Loucy (cell line): ENCODE measurements at regions not wholly inside any gene's neighbourhood (a gene's known extent, or its start where the extent isn't known, plus 50 kb on each side); places are given as distances from the start of the nearest gene placed in this dataset.

Experiments used
- H2AFZ ChIP-seq: fragments of 200-600 bp; sonication (generic); 2 replicates; pipeline ENCODE4 v1.6.0; 2016; ENCODE audit warnings: antibody characterized with exemption, mild to moderate bottlenecking, low read length, moderate library complexity
- H3F3A ChIP-seq: fragments of 200-600 bp; 2 replicates; pipeline ENCODE4 v1.6.0; 2016; ENCODE audit warnings: antibody characterized with exemption, low read depth, mild to moderate bottlenecking
- H3K27me3 ChIP-seq: fragments of 200-600 bp; sonication (generic); 2 replicates; pipeline ENCODE4 v1.6.1; 2014; ENCODE audit warnings: low read length, mild to moderate bottlenecking; ENCODE audit not compliant: insufficient read depth, poor library complexity, severe bottlenecking
- H3K36me3 ChIP-seq: fragments of 200-600 bp; sonication (generic); 2 replicates; pipeline ENCODE4 v1.6.1; 2016; ENCODE audit warnings: low read length; ENCODE audit not compliant: insufficient read depth
- H3K4me1 ChIP-seq: fragments of 200-600 bp; sonication (generic); 2 replicates; pipeline ENCODE4 v1.5.1; 2014; ENCODE audit warnings: low read length, mild to moderate bottlenecking; ENCODE audit not compliant: insufficient read depth, poor library complexity, severe bottlenecking
- H3K4me2 ChIP-seq: fragments of 200-600 bp; sonication (generic); 2 replicates; pipeline ENCODE4 v1.6.0; 2014; ENCODE audit warnings: antibody characterized with exemption, low read length, low read depth, mild to moderate bottlenecking; ENCODE audit not compliant: poor library complexity, severe bottlenecking
- H3K4me3 ChIP-seq: fragments of 200-600 bp; sonication (generic); 2 replicates; pipeline ENCODE4 v1.5.1; 2014; ENCODE audit warnings: low read length, mild to moderate bottlenecking, mixed read lengths; ENCODE audit not compliant: poor library complexity, severe bottlenecking
- H3K79me2 ChIP-seq: fragments of 200-600 bp; sonication (generic); 2 replicates; pipeline ENCODE4 v1.6.1; 2014; ENCODE audit warnings: low read length; ENCODE audit not compliant: insufficient read depth
- H3K9ac ChIP-seq: fragments of 200-600 bp; sonication (generic); 2 replicates; pipeline ENCODE4 v1.6.0; 2014; ENCODE audit warnings: mild to moderate bottlenecking, low read depth, low read length, moderate library complexity; ENCODE audit not compliant: poor library complexity, severe bottlenecking
- H3K9me2 ChIP-seq: fragments of 200-600 bp; sonication (generic); replicated peaks from 2 replicates; pipeline ENCODE4 v1.6.1; 2016; ENCODE audit warnings: low read depth, low read length, mixed read lengths
- H3K9me3 ChIP-seq: fragments of 200-600 bp; sonication (generic); 2 replicates; pipeline ENCODE4 v1.6.1; 2014; ENCODE audit warnings: mild to moderate bottlenecking, antibody characterized with exemption, low read length, low read depth; ENCODE audit not compliant: insufficient read depth
- H4K20me1 ChIP-seq: fragments of 200-600 bp; sonication (generic); 2 replicates; pipeline ENCODE4 v1.6.0; 2014; ENCODE audit warnings: antibody characterized with exemption, low read length, mild to moderate bottlenecking; ENCODE audit not compliant: insufficient read depth, poor library complexity, severe bottlenecking
- EZH2phosphoT487 ChIP-seq: fragments of 200-600 bp; IDR thresholded peaks from 2 replicates; pipeline ENCODE4 v1.6.1; 2018; ENCODE audit warnings: antibody characterized with exemption, mild to moderate bottlenecking, moderate library complexity, borderline replicate concordance
- TF ChIP-seq, protein P1 (sequence below): fragments of 200-600 bp; sonication (generic); conservative IDR thresholded peaks from 2 replicates; pipeline ENCODE4 v1.5.1; 2014; ENCODE audit warnings: mild to moderate bottlenecking, antibody characterized with exemption, low read length

DNA sequence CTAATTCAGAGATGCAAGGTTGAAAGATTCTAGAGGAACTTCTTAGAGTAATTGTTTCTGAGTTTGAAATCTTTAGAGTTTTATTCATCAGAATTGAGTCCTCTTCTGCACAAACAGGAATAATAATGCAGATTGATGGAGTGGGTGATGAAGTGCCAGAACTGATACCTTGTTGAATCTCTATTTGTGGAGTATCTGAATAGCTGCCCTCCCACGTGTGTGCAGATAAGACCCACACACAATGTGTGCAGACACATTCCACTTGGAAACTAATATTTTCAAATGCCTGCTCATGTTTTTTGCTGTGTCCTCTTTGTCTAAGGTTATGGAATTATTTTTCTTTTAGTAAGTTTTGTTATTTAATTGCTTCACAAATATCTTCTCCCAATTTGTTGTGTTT, 1167.8 kb upstream of the MAP3K7 start:
- Histone ChIP-seq H3K27me3 (no peaks in the 10 kb centered on the region), H3K9me3 (no peaks in the 10 kb centered on the region), H3K4me3 (no peak overlapping the region), H3K9me2 (no peaks in the 10 kb centered on the region), H3K79me2 (no peaks in the 10 kb centered on the region), H3K36me3 (no peaks in the 10 kb centered on the region), H3K4me2 (no peak overlapping the region), H3K4me1 (no peaks in the 10 kb centered on the region), H4K20me1 (no peaks in the 10 kb centered on the region), H2AFZ (no peak overlapping the region), H3K9ac (no peak overlapping the region), H3F3A (no peaks in the 10 kb centered on the region)
- TF ChIP-seq, protein P1, sequence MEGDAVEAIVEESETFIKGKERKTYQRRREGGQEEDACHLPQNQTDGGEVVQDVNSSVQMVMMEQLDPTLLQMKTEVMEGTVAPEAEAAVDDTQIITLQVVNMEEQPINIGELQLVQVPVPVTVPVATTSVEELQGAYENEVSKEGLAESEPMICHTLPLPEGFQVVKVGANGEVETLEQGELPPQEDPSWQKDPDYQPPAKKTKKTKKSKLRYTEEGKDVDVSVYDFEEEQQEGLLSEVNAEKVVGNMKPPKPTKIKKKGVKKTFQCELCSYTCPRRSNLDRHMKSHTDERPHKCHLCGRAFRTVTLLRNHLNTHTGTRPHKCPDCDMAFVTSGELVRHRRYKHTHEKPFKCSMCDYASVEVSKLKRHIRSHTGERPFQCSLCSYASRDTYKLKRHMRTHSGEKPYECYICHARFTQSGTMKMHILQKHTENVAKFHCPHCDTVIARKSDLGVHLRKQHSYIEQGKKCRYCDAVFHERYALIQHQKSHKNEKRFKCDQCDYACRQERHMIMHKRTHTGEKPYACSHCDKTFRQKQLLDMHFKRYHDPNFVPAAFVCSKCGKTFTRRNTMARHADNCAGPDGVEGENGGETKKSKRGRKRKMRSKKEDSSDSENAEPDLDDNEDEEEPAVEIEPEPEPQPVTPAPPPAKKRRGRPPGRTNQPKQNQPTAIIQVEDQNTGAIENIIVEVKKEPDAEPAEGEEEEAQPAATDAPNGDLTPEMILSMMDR: no peak
- TF ChIP-seq EZH2phosphoT487: no peak

DNA sequence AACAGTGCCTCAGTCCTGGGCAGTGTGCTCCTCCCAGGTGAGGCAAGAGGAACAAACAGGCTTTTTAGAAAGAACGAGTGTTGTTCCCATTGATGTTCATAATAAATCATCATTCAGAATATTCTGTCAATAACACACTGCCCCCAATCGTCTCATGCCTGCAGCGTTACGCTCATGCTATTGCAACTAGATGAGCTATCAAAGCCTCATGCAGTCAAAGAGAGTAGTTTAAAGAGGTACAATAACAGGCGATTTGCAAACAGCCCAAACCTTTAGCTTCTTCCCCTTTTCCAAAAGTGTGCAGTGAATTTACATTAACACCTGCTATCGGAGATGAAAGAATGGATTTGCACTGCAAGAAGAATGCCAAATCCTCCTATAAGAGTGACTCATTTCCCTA, 1164.7 kb upstream of the MAP3K7 start:
- Histone ChIP-seq H3K4me2 (no peak overlapping the region), H3K79me2 (no peaks in the 10 kb centered on the region), H3K9ac (no peak overlapping the region), H3K9me3 (no peaks in the 10 kb centered on the region), H3K27me3 (no peaks in the 10 kb centered on the region), H4K20me1 (no peaks in the 10 kb centered on the region), H3K9me2 (no peaks in the 10 kb centered on the region), H3F3A (no peaks in the 10 kb centered on the region), H3K4me3 (no peak overlapping the region), H3K4me1 (no peaks in the 10 kb centered on the region), H3K36me3 (no peaks in the 10 kb centered on the region), H2AFZ (no peak overlapping the region)
- TF ChIP-seq, protein P1: no peak
- TF ChIP-seq EZH2phosphoT487: no peak

DNA sequence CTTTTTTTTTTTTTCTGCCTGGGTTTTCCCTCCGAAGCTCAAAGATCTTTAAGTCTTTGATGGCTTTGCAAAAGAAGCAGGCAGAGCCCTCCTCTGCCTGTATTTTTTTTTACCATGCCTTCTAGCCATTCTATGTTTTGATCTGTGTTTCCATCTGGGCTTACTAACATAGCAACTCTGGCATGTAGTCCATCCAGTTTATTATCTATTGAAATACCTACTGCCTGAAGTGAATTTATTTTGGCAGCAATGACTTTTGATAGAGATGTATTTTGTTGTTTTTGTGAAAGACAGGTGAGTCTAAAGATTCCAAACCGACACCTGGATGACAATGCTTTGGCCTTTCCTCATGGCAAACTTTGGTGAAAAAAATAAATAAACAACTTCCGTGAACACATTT, 1157.7 kb upstream of the MAP3K7 start:
- H3K36me3 ChIP-seq: no peaks in the 10 kb centered on the region
- H3K9me2 ChIP-seq: no peaks in the 10 kb centered on the region
- H3K4me1 ChIP-seq: no peaks in the 10 kb centered on the region
- H3F3A ChIP-seq: no peaks in the 10 kb centered on the region
- no peak overlapping the region for H3K4me3 ChIP-seq
- H3K9ac ChIP-seq: no peak overlapping the region
- H3K4me2 ChIP-seq: no peak overlapping the region
- H3K27me3 ChIP-seq: no peaks in the 10 kb centered on the region
- no peak overlapping the region for H2AFZ ChIP-seq
- no peaks in the 10 kb centered on the region for H3K79me2 ChIP-seq
- H4K20me1 ChIP-seq: no peaks in the 10 kb centered on the region
- H3K9me3 ChIP-seq: no peaks in the 10 kb centered on the region
- no peak for TF ChIP-seq EZH2phosphoT487
- TF ChIP-seq, protein P1: no peak
